SU-DHL-6 (cell line): ENCODE measurements at regions not wholly inside any gene's neighbourhood (a gene's known extent, or its start where the extent isn't known, plus 50 kb on each side); places are given as distances from the start of the nearest gene placed in this dataset.

ENCODE experiments used
- CTCF ChIP-seq: fragments of 200-600 bp; sonication (generic); IDR thresholded peaks from one replicate; pipeline ENCODE4 v1.5.1; 2017; ENCODE audit warnings: antibody characterized with exemption, mild to moderate bottlenecking, low read length, moderate library complexity; ENCODE audit not compliant: insufficient read depth, poor library complexity, severe bottlenecking
- EZH2phosphoT487 ChIP-seq: fragments of 200-600 bp; sonication (generic), shearing (Covaris generic); conservative IDR thresholded peaks from 2 replicates; pipeline ENCODE4 v1.6.1; 2018; ENCODE audit warnings: mild to moderate bottlenecking, antibody characterized with exemption, low read length, moderate library complexity, mixed read lengths

GRCh38 chr4:178070163-178070562, 627.9 kb upstream of the AGA start:
- TF ChIP-seq CTCF (no peak), EZH2phosphoT487 (no peak)
